NK-92 treated with Interleukin-12 subunit alpha and Interleukin-12 subunit beta, amount 100 ng/mL, for 24 hours (cell line): ENCODE measurements at regions not wholly inside any gene's neighbourhood (a gene's known extent, or its start where the extent isn't known, plus 50 kb on each side); places are given as distances from the start of the nearest gene placed in this dataset.

Source experiments
- DNase-seq: peaks from one replicate; lab custom pipeline; 2025; lab: John Stamatoyannopoulos, UW

DNA sequence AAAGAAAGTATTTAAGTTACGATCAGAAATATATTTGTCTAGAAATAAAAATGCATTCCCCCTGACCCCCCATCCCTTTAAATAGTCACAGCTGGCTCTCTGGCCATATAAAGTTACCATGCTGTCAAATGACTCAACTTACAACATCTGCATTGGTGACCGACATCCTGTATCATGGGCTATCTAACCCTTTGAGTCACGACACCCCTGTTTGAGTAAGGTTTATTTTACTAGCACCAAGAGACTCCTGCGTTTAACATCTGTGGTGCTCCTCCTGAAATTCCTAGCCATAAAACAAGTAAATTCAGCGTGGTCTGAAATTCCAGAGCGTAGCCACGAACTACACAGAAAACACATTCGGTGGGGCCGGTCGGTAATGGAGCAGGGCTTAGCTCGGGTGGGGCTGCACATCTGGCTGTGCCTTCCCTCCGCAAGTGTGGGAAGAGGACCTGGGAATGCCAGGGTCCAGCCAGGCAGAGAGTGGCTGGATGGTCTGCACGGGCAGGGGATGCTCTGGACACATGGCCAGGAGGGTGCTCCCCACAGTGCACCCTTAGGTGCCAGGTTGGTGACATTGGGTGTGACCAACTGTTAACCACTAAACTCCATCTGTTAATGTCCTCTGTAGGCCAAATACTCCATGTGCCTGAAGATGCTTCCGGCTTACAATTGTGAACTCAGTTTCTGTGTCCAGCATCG lies 53.0 kb upstream of the CLDN14 start:
- DNase-seq, result no peak

DNA sequence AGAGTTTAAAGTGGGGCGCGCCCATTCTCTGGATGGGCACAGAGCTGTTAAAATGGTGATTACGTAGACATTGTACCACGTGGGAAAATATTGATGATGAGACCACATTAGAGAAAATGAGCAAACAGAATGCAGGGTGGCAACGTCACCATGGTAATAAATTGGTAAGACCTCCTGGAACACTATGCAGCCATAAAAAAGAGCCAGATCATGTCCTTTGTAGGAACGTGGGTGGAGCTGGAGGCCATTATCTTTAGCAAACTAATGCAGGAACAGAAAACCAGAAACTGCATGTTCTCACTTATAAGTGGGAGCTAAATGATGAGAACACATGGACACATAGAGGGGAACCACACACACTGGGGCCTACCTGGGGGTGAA lies 53.5 kb upstream of the CLDN14 start:
- DNase-seq, result no peak

DNA sequence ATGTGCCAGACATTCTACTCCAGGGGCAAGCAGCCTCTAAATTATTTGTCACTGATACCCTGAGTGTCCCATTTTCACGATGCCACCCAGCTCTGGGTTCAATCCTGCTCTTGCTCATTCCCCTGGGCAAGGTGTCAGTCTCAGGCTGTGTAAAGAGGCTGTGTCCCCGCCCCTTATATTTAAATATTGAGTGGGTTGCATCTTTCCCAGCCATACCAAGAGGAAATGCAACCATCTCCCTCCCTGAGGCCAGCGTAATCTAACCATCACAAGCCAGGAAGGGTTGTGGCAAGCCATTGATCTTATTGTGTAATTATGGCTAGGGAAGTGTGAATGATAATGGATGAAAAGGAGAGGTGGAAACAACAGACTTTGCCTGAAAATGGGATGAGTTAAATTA lies 54.7 kb upstream of the CLDN14 start:
- no peak for DNase-seq

DNA sequence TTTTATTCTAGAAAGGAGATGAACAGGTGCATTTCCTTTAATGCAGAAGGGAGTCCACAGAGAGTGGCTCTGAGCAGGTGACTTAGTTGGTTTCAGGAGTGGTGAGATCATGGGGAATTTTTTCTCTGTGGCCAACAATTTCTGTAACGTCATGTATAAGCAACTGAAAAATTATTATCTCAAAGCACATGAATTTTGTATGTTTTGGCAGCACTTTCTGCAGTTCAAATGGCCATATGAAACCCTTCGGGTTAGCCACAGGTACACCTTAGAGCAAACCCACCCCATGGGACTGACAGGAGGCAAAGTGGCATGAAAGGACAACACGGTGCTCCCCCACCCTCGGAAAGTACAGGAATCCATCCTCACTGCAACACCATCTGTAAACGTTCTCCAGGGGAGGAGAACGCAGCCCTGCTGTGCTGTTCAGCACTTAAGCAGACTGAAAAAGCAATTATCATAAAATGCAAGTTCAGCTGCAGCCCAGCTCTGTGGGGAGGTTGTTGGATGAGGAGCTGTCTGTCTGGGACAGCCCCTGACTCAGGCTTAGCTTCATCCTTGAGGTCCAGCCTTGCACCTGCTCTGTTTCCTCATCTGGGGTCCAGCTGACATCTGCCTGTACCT lies 55.8 kb upstream of the CLDN14 start:
- no peak for DNase-seq

DNA sequence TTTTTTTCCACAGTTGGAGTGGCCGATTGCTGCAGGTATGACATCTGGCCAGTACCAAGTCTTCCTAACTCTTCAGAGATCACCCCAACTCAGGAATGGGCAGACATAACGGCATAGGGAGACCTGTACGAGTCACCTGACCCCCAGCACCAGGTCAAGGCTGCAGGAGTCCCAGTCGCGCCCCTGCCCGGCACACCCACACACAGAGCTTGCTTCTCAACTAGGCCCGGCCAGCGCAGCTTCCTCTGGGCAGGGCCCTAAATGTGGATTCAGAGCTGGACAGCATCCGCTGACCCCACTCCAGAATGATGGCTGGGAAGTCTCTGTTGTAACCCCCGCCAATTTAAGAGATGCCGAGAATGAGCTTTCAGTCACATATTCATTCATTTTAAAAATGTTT lies 58.8 kb upstream of the CLDN14 start:
- DNase-seq, result no peak

DNA sequence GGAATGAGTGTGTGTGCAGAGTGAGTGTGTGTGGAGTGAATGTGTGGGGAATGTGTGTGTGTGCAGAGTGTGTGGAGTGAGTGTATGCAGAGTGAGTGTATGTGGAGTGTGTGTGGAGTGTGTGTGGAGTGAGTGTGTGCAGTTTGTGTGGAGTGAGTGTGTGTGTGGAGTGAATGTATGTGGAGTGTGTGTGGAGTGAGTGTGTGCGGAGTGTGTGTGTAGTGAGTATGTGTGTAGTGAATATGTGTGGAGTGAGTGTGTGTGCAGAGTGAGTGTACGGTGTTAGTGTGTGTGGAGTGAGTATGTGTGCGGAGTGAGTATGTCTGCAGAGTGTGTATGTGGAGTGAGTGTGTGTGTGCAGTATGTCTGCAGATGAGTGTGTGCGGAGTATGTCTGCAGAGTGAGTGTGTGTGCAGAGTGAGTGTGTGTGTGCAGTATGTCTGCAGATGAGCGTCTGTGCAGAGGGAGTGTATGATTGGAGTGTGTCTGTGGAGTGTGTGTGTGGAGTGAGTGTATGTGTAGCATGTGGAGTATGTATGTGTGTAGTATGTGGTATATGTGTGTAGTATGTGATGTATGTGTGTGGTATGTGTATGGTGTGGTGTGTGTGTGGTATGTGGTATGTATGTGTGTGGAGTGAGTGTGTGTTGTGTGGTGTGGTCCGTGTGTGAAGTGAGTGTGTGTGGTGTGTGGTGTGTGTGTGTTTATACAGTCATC lies 59.7 kb upstream of the CLDN14 start:
- no peak for DNase-seq

DNA sequence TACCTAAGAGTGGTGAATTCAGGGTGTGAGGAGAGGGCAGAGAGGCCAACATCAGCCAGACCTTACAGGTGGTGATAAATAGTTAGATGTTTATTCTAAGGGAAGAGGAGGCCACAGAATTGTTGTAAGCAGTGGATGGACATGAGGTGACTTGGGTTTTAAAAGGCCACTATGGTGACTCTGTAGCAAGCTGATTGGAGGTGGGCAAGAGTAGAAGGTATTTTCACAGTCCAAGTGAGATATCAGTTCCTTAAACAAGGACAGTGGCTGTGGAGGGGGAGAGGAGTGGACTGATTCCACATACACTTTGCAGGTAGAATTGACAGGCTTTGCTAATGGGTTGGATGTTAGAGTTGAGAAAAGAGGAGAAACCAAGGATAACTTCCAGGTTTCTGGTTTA lies 60.8 kb upstream of the CLDN14 start:
- no peak for DNase-seq

DNA sequence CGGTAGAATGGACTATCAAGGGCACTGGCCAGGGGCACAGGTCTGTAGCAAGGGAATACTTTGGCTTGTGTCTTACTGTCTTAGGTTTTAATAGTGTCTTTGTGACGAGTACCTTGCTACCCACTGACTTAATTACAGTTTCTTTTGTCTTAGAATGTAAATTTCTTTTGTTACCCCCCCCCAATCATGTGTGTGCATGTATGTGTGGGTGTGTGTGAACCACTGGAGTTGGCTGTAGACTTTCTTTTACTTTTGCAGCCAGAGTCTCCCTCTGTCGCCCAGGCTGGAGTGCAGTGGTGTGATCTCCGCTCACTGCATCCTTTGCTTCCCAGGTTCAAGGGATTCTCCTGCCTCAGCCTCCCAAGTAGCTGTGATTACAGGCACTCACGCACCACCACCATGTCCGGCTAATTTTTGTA lies 61.8 kb upstream of the CLDN14 start:
- DNase-seq, result no peak

DNA sequence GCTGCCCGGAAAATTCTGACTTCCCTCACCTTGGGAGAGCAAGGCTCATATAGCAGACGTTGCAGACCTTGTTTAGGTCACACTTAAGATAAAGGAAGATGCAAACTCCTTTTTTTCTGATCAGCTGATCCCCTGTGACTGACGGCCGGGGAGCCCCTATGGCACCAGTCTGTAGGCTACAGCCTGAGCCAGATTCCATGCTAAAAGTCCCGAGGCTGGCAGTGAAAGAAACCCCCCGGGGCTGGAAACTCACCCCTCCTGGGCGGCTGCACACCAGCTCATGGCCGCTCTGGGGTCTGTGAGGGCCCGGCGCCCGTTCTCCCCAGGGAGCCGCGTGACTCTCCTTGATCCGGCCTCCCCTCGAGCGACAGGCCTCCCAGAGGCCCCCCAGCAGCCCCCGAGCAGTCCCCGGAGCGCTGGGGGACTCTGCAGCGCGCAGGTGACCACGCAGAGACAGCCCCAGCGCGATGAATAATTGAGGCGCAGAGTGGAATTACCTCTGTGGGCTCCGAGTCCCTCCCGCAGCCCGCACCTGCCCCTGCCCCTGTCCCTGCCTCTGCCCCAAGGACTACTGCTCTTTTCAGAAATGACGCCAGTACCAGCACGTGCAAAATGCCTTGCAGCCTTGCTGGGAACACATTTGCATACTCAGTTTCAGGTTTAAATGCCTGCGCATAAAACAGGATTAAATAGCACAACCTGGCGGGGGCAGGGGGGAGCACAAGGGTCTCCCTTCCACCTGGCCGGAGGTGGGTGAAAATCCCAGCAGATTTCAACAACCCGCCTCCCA lies 62.6 kb upstream of the CLDN14 start:
- DNase-seq, result no peak

DNA sequence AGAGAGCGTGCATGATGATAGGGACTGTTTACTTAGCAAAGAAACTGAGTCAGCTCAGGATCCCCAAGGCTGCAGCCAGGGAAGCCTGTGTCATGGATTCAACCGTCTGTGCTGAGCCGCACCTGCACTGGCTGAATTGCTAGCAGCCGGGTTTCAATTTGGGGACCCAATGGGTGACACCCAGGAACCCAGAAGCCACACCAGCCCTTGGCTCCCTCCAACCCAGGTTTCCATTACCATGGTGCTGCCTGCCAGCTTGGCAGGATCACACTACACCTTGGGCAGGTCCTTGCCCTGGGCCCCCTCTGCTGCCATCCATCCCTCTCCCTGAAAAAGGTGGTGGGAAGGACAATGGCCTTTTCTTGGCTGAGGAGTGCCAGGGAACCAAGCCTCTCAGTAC lies 64.0 kb upstream of the CLDN14 start:
- DNase-seq, result no peak

DNA sequence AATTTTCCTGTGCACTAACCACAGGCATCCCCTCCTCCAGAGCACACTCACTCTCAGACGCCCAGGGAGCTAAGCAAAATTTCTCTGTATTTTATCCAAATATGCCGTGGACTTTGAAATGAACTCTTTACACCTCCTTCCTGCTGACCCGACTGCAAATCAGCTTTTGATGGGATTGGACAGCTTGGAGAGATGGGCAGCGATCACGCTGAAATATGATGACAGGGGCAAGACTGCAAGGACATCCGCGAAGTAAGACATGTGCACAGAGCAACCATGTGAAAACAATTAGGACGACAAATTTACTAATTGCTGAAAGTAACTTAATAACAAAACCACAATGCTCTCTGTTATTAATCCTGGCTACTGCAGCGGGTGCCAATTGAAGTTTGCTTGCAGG lies 64.6 kb upstream of the CLDN14 start:
- no peak for DNase-seq

DNA sequence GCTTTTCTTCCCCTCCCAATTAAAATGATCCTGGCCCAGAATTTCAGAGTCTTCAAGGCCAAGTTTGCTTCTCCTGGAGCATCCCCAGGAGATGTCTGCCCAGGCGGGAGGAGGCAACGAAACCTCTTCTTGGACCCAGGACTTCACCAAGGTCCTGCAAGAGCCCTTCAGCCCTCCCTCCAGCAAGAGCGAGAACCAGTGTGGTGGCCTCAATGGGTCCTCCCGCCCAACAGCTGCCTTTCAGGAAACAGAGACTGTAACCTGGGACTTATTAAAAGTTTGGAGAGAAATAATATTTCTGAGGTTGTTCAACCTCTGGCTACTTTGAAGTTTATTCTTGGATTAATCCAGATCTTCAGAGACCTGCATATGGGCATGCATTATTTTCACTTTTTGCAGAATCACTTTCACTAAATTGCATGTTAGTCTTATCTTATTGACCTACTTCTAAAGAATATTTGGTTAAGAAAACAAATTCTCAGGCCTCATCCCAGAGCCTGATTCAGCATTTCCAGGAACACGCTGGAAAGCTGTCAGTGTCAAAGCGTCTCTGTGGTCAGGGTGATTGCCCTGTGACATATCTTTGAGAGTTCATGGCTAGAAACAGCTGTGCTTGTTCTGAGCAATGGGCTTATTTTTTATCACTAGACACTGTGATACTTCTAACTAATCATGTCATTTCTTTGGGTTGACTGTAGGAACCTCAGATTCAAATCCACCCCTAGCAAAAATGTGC lies 66.0 kb upstream of the CLDN14 start:
- DNase-seq, result no peak

DNA sequence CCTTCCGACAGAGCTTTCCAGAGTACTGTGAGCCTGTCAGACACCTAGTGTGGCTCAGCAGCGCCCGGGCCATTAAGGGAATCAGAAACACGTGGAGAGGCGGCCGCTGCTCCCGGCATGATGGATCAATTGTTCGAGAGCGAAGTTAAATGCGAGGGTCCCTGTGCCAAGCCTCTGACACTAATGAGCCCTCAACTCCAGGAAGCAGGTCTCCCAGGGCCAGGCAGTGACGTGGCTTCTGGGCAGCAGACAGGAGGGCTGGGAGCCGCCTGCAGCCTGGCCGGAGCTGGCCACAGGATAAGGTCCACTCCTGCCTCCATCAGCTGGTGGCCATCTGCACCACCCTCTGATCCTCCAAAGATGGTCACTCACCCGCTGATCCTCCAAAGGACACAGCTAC lies 67.5 kb upstream of the CLDN14 start:
- no peak for DNase-seq

DNA sequence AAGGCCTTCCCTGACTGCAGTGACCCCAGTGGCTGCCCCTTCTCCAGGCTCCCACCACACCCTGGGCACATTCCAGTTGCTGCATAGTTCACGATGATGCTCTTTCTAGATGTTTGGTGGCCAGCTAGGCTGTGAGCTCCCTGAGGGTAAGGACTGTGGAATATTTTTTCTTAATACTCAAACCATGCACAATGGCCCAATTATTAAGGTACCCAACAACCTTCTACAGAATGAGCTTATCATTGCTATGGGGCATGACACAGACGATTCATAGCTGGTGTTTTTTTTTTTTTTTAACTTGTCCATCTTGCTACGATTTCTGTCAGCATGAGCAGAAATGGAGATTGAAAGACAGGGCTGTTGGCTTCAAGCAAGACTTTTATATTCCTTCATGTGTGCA lies 68.9 kb upstream of the CLDN14 start:
- DNase-seq, result no peak

DNA sequence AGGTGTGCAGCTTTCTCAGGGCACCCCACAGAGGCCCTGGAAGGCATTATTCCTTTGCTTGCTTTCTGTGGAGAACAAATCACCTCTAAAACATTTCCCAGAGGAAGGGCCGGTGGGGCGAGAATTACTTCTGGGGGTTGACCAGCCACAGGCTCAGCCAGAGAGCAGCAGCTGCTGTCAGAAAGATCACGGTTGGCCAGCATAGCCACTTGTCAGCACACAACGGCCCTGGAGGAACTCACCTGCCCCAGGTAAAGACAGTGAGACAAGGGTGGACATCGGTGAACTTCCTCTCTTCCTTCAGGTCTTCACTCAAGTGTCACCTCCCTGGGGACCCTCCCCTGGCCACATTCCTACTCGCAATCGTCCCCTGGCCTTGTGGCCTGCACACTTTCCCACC lies 69.5 kb upstream of the CLDN14 start:
- DNase-seq, result no peak

DNA sequence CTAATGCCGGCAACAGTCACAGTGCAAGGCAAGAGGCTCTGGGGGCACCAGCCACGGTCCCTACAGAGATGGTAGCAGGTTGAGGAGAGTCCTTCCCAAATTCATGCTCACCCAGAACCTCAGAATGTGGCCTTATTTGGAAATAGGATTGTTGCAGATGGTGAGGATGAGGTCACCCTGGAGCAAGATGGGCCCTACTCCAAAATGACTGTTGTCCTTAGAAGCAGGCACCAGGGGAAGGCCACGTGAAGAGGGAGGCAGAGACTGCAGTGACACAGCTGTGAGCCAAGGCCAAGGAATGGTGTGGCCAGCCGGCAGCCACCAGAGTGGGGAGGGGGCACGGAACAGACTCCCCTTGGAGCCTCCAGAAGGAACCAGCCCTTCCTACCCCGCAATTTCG lies 70.8 kb upstream of the CLDN14 start:
- DNase-seq, result no peak

DNA sequence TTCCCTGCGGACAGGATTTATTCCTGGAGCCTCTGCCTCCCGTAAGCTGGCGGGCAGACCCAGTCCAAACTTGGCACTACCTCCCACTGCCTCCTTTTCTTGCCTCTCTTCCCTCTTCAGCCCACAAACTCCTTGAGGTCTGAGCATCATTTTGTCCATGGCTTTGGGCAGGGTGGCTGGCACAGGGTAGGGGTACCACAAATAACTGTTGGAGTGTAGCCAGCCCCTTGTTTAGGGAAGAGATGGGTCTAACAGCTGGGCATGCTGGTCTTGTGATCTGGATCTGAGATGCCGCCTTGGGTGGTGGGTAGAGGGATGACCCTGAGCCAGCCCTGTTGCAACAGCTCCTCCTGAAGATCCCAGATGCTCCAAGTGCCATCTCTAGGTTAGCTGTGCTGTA lies 71.4 kb upstream of the CLDN14 start:
- no peak for DNase-seq

DNA sequence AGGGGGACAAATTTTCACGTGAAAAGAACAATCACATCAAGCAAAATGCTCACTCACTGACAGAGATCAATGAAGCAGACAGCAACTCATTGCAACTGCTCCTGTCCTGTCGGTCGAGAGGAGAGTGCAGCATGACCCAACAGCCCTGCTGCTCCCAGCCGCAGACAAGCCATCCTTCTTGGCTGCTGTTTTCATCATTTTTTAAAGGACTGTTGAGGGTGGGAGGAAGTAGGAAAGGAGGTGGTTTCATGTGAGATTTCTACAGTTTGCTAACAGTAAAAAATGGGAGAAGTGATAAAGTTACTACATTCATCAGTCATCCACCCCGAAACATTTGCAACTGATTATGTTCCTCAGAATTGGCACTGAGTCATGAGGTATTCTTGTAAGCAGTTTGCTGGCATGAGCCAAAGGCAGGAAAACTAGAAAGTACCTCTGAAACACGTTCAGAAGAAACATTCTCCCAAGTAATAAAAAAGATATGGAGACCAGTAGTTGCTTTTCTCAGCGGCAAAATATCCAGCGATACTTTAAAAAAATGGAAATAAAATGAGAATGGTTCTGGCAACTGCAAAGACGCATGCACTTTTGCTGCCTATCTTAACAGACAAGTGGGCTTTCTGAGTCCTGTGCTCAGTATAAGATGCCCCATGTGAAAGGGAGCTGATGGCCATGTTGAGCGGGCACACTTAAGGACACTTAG lies 72.0 kb upstream of the CLDN14 start:
- DNase-seq, result no peak

DNA sequence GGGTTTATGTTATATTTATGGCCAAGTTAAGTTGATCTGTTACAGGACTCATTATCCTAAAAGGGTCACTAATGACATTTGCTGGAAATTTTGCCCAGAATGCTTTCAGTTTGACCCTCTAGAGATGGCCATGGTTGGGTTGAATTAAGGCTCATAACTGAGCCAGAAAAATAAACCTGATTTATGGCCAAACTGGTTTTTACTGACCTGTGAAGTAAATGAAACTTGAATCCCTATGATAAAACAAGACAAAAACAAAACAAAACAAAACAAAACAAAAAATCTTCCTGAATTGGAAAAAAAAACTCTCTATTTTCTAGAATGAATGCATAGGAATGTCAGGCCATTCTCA lies 72.5 kb upstream of the CLDN14 start:
- no peak for DNase-seq

DNA sequence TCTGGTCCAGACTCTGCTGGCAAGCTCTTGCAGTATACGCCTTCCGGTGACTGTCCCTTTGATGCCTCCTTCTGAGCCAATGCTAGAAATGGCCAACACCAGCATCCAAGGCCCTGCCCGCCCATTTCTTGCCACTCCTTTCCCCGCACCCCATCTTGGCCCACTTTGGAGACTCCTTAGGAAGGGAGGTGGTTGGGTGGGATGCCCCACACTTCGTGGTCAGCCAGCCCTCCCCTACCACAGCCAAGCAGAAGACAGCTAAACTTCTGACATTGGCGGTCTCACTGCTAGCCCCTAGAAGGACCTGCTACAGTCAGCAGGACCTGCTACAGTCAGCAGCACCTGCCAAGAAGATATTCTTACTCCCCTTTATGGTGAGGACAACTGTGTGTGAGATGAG lies 73.5 kb upstream of the CLDN14 start:
- no peak for DNase-seq

DNA sequence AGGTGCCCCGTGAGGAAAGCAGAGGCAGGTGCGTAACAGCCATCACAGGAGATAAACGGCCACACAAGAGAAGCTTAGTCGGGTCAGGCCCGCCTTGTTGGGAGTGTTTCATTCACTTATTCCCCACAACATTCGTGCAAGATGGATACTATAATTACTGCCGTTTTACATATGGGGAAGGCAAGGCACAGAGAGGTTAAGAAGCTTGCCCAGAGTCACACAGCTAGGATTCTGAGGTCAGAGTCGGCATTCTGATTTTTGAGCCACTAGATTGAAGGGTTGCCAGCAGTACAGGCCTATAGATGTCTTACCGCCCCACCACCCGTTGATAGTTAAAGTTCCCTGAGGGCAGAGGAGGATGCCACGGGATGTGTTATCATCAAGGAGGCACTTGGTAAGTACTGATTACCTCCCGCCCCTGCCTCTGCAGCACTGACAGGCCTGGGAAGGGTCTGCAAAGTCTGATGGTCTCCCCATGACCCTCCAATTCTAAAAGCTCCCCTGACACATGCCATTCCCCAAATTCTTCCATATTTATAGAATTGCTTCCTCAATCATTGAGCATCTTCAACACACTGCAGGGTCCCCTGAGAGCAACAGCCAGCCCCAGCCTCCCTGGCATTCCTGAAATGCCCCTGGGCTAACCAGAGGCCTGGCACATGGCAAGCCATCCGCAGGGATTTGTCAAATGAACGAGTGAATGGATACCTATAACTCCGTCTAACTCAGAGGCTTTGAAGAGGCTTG lies 74.7 kb upstream of the CLDN14 start:
- no peak for DNase-seq
